IPS DF 19.7 (cell line): ENCODE measurements at regions not wholly inside any gene's neighbourhood (a gene's known extent, or its start where the extent isn't known, plus 50 kb on each side); places are given as distances from the start of the nearest gene placed in this dataset.
"Not testable (repeated sequence)": the region's sequence is repeated elsewhere in the genome, so short reads cannot be mapped to it uniquely, and the experiment has no call there.

Source experiments
- DNase-seq: peaks from one replicate; pipeline ENCODE4 v3.0.0-alpha.2; 2013; ENCODE audit warnings: low read depth, low spot score

GRCh38 chr9:31359071-31359470, 1025.4 kb upstream of the ACO1 start:
- no peak for DNase-seq

- DNase-seq = no peak
These were observed 1020.3 kb upstream of the ACO1 start for GRCh38 chr9:31364171-31364570.

GRCh38 chr9:31372799-31373587, 1011.5 kb upstream of the ACO1 start:
- DNase-seq = no peak

- DNase-seq = no peak
These were observed 1007.1 kb upstream of the ACO1 start for GRCh38 chr9:31377358-31377757.

- DNase-seq = no peak
These were observed 995.8 kb upstream of the ACO1 start for GRCh38 chr9:31388660-31389059.

- no peak for DNase-seq
These were observed 995.4 kb upstream of the ACO1 start for GRCh38 chr9:31389075-31389474.

GRCh38 chr9:31390403-31391025, 993.9 kb upstream of the ACO1 start:
- no peak for DNase-seq

GRCh38 chr9:31393240-31393639, 991.2 kb upstream of the ACO1 start:
- DNase-seq = no peak

GRCh38 chr9:31394015-31394473, 990.4 kb upstream of the ACO1 start:
- DNase-seq = no peak

GRCh38 chr9:31412081-31412480, 972.4 kb upstream of the ACO1 start:
- DNase-seq = peak; percentile 9

GRCh38 chr9:31415164-31415563, 969.3 kb upstream of the ACO1 start:
- no peak for DNase-seq

GRCh38 chr9:31418419-31418818, 966.0 kb upstream of the ACO1 start:
- DNase-seq = no peak

- DNase-seq = not testable (repeated sequence)
These were observed 940.6 kb upstream of the ACO1 start for GRCh38 chr9:31443630-31444457.

GRCh38 chr9:31445357-31445756, 939.1 kb upstream of the ACO1 start:
- no peak for DNase-seq

GRCh38 chr9:31445960-31446359, 938.5 kb upstream of the ACO1 start:
- DNase-seq = no peak

GRCh38 chr9:31467075-31467474, 917.4 kb upstream of the ACO1 start:
- no peak for DNase-seq

GRCh38 chr9:31470051-31470450, 914.4 kb upstream of the ACO1 start:
- no peak for DNase-seq

- DNase-seq = no peak
These were observed 913.4 kb upstream of the ACO1 start for GRCh38 chr9:31471010-31471409.

- DNase-seq = no peak
These were observed 897.8 kb upstream of the ACO1 start for GRCh38 chr9:31486630-31487029.

GRCh38 chr9:31490551-31491106, 893.8 kb upstream of the ACO1 start:
- no peak for DNase-seq

GRCh38 chr9:31492229-31492628, 892.2 kb upstream of the ACO1 start:
- DNase-seq = no peak

GRCh38 chr9:31500422-31500821, 884.0 kb upstream of the ACO1 start:
- no peak for DNase-seq
